HL-60 (cell line): ENCODE measurements at regions not wholly inside any gene's neighbourhood (a gene's known extent, or its start where the extent isn't known, plus 50 kb on each side); places are given as distances from the start of the nearest gene placed in this dataset.
"Not testable (repeated sequence)": the region's sequence is repeated elsewhere in the genome, so short reads cannot be mapped to it uniquely, and the experiment has no call there.

Experiments used
- DNase-seq, 2 experiments: peaks; one replicate each; pipeline ENCODE4 v3.0.0-alpha.2; 2010 to 2020; ENCODE audit warnings: low read depth in 1 of 2, low spot score in 1 of 2
- H3K27ac ChIP-seq: fragments of 250-450 bp; sonication (Bioruptor Pico); replicated peaks from 2 replicates; pipeline ENCODE4 v1.5.1; 2020; ENCODE audit warnings: mild to moderate bottlenecking, moderate library complexity
- H3K27me3 ChIP-seq: fragments of 250-450 bp; sonication (Bioruptor Pico); 2 replicates; pipeline ENCODE4 v1.5.1; 2021; ENCODE audit warnings: mild to moderate bottlenecking, moderate library complexity; ENCODE audit not compliant: insufficient read depth, poor library complexity, severe bottlenecking
- H3K4me3 ChIP-seq: replicated peaks from 2 replicates; pipeline ENCODE4 v1.5.1; 2011; ENCODE audit warnings: mild to moderate bottlenecking, control low read depth, low read length; ENCODE audit not compliant: insufficient read depth
- GABPA ChIP-seq: IDR thresholded peaks from 2 replicates; pipeline ENCODE4 v1.6.1; 2012; ENCODE audit warnings: low read depth
- POLR2AphosphoS5 ChIP-seq: IDR thresholded peaks from 2 replicates; pipeline ENCODE4 v1.6.1; 2012; ENCODE audit warnings: low read depth
- SPI1 ChIP-seq: IDR thresholded peaks from 2 replicates; pipeline ENCODE4 v1.6.1; 2012; ENCODE audit warnings: low read depth, mild to moderate bottlenecking, borderline replicate concordance
- TF ChIP-seq, protein P1 (sequence below): IDR thresholded peaks from one replicate; pipeline ENCODE4 v1.5.1; 2011; ENCODE audit warnings: low read length, control low read depth, inconsistent platforms; ENCODE audit not compliant: insufficient read depth
- TF ChIP-seq, protein P2 (sequence below): IDR thresholded peaks from 2 replicates; pipeline ENCODE4 v1.6.1; 2012; ENCODE audit warnings: low read depth; ENCODE audit not compliant: insufficient replicate concordance

DNA sequence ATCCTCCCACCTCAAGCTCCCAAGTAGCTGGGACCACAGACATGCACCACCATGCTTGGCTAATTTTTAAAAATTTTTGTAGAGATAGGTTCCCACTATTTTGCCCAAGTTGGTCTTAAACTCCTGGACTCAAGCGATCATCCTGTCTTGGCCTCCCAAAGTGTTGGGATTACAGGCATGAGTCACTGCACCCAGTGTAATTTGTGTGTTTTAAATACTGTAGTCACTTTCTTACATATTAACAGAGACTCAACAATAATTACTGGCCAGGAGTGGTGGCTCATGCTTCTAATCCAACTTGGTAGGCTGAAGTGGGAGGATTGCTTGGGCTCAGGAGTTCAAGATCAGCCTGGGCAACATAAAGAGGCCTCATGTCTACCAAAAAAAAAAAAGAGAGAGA is 293.0 kb downstream of the RDH14 start:
- Histone ChIP-seq H3K27me3 (no peaks in the 10 kb centered on the region), H3K27ac (no peak overlapping the region), H3K4me3 (no peak overlapping the region)
- TF ChIP-seq, protein P1, sequence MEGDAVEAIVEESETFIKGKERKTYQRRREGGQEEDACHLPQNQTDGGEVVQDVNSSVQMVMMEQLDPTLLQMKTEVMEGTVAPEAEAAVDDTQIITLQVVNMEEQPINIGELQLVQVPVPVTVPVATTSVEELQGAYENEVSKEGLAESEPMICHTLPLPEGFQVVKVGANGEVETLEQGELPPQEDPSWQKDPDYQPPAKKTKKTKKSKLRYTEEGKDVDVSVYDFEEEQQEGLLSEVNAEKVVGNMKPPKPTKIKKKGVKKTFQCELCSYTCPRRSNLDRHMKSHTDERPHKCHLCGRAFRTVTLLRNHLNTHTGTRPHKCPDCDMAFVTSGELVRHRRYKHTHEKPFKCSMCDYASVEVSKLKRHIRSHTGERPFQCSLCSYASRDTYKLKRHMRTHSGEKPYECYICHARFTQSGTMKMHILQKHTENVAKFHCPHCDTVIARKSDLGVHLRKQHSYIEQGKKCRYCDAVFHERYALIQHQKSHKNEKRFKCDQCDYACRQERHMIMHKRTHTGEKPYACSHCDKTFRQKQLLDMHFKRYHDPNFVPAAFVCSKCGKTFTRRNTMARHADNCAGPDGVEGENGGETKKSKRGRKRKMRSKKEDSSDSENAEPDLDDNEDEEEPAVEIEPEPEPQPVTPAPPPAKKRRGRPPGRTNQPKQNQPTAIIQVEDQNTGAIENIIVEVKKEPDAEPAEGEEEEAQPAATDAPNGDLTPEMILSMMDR: no peak
- TF ChIP-seq, protein P2, sequence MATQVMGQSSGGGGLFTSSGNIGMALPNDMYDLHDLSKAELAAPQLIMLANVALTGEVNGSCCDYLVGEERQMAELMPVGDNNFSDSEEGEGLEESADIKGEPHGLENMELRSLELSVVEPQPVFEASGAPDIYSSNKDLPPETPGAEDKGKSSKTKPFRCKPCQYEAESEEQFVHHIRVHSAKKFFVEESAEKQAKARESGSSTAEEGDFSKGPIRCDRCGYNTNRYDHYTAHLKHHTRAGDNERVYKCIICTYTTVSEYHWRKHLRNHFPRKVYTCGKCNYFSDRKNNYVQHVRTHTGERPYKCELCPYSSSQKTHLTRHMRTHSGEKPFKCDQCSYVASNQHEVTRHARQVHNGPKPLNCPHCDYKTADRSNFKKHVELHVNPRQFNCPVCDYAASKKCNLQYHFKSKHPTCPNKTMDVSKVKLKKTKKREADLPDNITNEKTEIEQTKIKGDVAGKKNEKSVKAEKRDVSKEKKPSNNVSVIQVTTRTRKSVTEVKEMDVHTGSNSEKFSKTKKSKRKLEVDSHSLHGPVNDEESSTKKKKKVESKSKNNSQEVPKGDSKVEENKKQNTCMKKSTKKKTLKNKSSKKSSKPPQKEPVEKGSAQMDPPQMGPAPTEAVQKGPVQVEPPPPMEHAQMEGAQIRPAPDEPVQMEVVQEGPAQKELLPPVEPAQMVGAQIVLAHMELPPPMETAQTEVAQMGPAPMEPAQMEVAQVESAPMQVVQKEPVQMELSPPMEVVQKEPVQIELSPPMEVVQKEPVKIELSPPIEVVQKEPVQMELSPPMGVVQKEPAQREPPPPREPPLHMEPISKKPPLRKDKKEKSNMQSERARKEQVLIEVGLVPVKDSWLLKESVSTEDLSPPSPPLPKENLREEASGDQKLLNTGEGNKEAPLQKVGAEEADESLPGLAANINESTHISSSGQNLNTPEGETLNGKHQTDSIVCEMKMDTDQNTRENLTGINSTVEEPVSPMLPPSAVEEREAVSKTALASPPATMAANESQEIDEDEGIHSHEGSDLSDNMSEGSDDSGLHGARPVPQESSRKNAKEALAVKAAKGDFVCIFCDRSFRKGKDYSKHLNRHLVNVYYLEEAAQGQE: no peak
- TF ChIP-seq POLR2AphosphoS5: no peak
- TF ChIP-seq GABPA: no peak
- no peak for TF ChIP-seq SPI1
- no peak for DNase-seq

DNA sequence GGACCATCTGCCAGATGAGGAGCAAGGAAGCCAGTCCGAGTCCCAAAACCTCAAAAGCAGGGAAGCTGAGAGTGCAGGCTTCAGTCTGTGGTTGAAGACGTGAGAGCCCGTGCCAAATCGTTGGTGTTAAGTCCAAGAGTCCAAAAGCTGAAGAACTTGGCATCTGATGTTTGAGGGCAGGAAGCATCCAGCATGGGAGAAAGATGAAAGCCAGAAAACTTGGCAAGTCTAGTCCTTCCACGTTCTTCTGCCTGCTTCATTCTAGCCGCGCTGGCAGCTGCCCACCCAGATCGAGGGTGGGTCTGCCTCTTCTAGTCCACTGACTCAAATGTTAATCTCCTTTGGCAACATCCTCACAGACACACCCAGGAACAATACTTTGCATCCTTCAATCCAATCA is 293.8 kb downstream of the RDH14 start:
- not testable (repeated sequence) for DNase-seq, H3K4me3 ChIP-seq, H3K27me3 ChIP-seq

DNA sequence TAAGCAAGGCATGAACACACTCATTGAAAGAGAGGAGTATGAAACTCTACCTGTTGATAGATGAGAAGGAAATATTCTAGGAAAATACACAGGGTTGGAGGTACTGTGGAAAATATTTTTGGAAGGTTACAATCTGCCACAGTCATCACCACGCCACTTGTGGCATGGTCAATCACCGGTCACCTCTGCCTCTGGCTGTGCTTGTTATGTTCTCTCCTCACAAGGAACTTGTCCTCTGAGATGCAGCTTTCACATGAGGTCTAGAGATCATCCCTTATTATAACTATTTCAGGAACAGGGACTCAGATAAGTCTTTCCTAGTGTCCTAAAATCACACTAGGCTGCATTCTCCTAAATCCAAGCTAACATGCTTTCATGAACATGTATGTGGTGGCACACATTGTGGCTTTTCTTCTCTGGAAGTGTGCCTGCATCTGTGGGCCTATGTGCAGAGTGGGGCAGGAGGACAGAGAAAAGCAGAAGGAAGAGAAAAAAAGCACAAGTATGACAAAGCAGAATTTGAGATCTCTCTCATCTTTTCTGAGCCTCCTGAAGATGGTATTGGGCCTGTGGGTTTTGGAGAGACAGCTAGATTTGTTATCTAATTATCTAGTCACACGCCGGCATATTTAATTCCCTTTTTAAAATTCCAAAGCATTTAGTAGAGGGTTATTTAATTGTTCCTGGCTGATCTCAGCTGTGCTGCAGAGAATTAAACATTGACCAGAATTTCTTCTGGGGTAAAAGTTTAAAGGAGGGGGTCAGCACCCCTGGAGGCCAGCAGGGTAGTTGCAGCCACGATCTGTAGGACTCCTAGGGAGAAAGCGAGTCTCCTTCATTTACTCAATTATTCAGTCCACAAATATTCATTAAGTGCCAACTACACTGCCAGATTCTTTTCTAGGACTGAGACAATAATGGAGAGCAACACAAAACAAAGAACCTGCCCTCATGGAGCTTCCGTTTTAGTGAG is 294.6 kb downstream of the RDH14 start:
- Histone ChIP-seq H3K27ac (no peak overlapping the region), H3K4me3 (no peak overlapping the region), H3K27me3 (no peaks in the 10 kb centered on the region)
- no peak for DNase-seq
- no peak for TF ChIP-seq SPI1
- TF ChIP-seq, protein P1: no peak
- TF ChIP-seq POLR2AphosphoS5: no peak
- no peak for TF ChIP-seq GABPA
- TF ChIP-seq, protein P2: no peak

More for the DNA sequence above, 293.8 kb downstream of the RDH14 start:
- H3K27ac ChIP-seq: not testable (repeated sequence)

DNA sequence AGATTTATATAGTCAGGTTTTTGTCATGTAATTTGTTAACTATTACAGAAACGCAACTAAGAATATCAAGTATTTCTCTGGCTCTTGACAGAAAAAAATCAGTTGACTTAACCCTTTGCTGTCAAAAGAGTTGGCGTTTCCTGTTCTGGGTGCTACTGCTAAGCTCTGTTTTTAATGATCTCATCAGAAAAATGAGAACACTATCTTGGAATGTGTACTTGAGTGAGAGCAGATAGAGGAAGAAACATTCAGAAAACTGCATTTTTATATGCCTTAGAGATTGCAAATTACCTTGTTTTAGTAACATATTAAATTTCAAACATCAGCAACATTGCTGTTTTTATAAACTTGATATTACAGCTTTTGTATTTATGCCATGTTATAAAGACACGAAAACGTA is 297.9 kb downstream of the RDH14 start:
- Histone ChIP-seq H3K4me3 (no peak overlapping the region), H3K27ac (no peak overlapping the region), H3K27me3 (no peaks in the 10 kb centered on the region)
- DNase-seq: no peak
- no peak for TF ChIP-seq GABPA
- TF ChIP-seq, protein P1: no peak
- TF ChIP-seq, protein P2: no peak
